H1 (cell line): ENCODE measurements at regions not wholly inside any gene's neighbourhood (a gene's known extent, or its start where the extent isn't known, plus 50 kb on each side); places are given as distances from the start of the nearest gene placed in this dataset.

Experiments used
- CTCF ChIA-PET: fragments of 300-600 bp; sonication (Branson Sonifier 250); formaldehyde crosslinking; loops from one replicate; lab custom pipeline; 2021; ENCODE audit not compliant: partially characterized antibody; lab: Charles Lee
- POLR2A ChIA-PET: fragments of 300-600 bp; sonication (Branson Sonifier 250); formaldehyde crosslinking; loops from one replicate; lab custom pipeline; 2021; ENCODE audit warnings: inconsistent platforms; ENCODE audit not compliant: partially characterized antibody; lab: Charles Lee
- DNase-seq, 2 experiments: peaks; one replicate each; pipeline versions ENCODE4 v3.0.0 to v3.0.0-alpha.2; 2010 to 2022; ENCODE audit warnings: low spot score in 2 of 2, low read depth in 1 of 2, mixed read lengths in 1 of 2
- FAIRE-seq: peaks from 2 replicates; lab custom pipeline; 2011; peaks lifted over from hg19 to GRCh38; lab: Jason Lieb, UNC
- H2AFZ ChIP-seq: 2 replicates; pipeline ENCODE4 v1.8.1; 2012; ENCODE audit warnings: low read length, inconsistent platforms
- H2AK5ac ChIP-seq: 2 replicates; pipeline ENCODE4 v1.6.1; 2013; ENCODE audit warnings: low read depth, low read length
- H2BK120ac ChIP-seq: replicated peaks from 2 replicates; pipeline ENCODE3; 2013; ENCODE audit warnings: low read depth, low read length, inconsistent platforms
- H2BK12ac ChIP-seq: 2 replicates; pipeline ENCODE4 v1.6.1; 2013; ENCODE audit warnings: low read depth, low read length
- H2BK15ac ChIP-seq: 2 replicates; pipeline ENCODE4 v1.6.1; 2013; ENCODE audit warnings: low read length
- H2BK20ac ChIP-seq: 2 replicates; pipeline ENCODE4 v1.6.1; 2013; ENCODE audit warnings: low read length
- H2BK5ac ChIP-seq: 2 replicates; pipeline ENCODE4 v1.6.1; 2013; ENCODE audit warnings: low read depth, low read length
- H3K14ac ChIP-seq: 2 replicates; pipeline ENCODE4 v1.6.1; 2013; ENCODE audit warnings: inconsistent platforms; ENCODE audit not compliant: insufficient read length
- H3K18ac ChIP-seq: 2 replicates; pipeline ENCODE4 v1.6.1; 2013; ENCODE audit warnings: low read length; ENCODE audit errors: extremely low read depth
- H3K23ac ChIP-seq: 2 replicates; pipeline ENCODE4 v1.6.1; 2013; ENCODE audit warnings: inconsistent platforms; ENCODE audit not compliant: insufficient read length
- H3K23me2 ChIP-seq: 2 replicates; pipeline ENCODE4 v1.6.1; 2013; ENCODE audit warnings: low read depth, low read length
- H3K27ac ChIP-seq: 2 replicates; pipeline ENCODE4 v1.6.1; 2011; ENCODE audit warnings: low read depth, low read length, inconsistent platforms
- H3K27me3 ChIP-seq, 4 experiments: replicated peaks in 1 of 4; 1 replicate in 1 of 4; 2 replicates in 3 of 4; pipeline versions ENCODE4 v1.6.1 to v1.8.1; 2011 to 2013; ENCODE audit warnings: low read length in 3 of 4, mild to moderate bottlenecking in 3 of 4, inconsistent platforms in 2 of 4, mixed read lengths in 2 of 4, moderate library complexity in 1 of 4; ENCODE audit not compliant: control insufficient read depth in 3 of 4, insufficient read depth in 3 of 4; ENCODE audit errors: extremely low read depth in 1 of 4
- H3K36me3 ChIP-seq, 4 experiments: 2 replicates each; pipeline versions ENCODE4 v1.6.1 to v1.8.1; 2011 to 2013; ENCODE audit warnings: mild to moderate bottlenecking in 4 of 4, low read length in 3 of 4, moderate library complexity in 2 of 4, control low read depth in 1 of 4, inconsistent platforms in 1 of 4; ENCODE audit not compliant: insufficient read depth in 4 of 4, control insufficient read depth in 2 of 4
- H3K4ac ChIP-seq: replicated peaks from 2 replicates; pipeline ENCODE3; 2013; ENCODE audit warnings: low read length, low read depth, mixed read lengths, inconsistent platforms; ENCODE audit not compliant: insufficient read length
- H3K4me1 ChIP-seq, 4 experiments: replicated peaks in 1 of 4; 1 replicate in 1 of 4; 2 replicates in 3 of 4; pipeline versions ENCODE4 v1.6.1 to v1.8.1; 2011 to 2013; ENCODE audit warnings: low read length in 3 of 4, inconsistent platforms in 2 of 4, mixed read lengths in 1 of 4; ENCODE audit not compliant: insufficient read depth in 4 of 4, control insufficient read depth in 3 of 4
- H3K4me2 ChIP-seq, 2 experiments: 2 replicates each; pipeline versions ENCODE4 v1.6.1 to v1.8.1; 2011 to 2013; ENCODE audit warnings: low read depth in 2 of 2, low read length in 2 of 2, control low read depth in 1 of 2, inconsistent platforms in 1 of 2, mild to moderate bottlenecking in 1 of 2; ENCODE audit not compliant: insufficient read depth in 1 of 2
- H3K4me3 ChIP-seq, 4 experiments: fragments of 200-600, 300-600 bp in 1 of 4; sonication (generic), shearing (Covaris generic), sonication (Bioruptor Twin) in 1 of 4; 2 replicates each; pipeline versions ENCODE4 v1.5.1 to v1.8.1; 2011 to 2016; ENCODE audit warnings: low read length in 4 of 4, low read depth in 3 of 4, control low read depth in 2 of 4, inconsistent platforms in 2 of 4, mild to moderate bottlenecking in 2 of 4, mixed read lengths in 1 of 4, moderate library complexity in 1 of 4; ENCODE audit not compliant: insufficient read depth in 2 of 4; ENCODE audit errors: extremely low read depth in 1 of 4
- H3K56ac ChIP-seq: replicated peaks from 2 replicates; pipeline ENCODE3; 2013; ENCODE audit warnings: low read depth, mild to moderate bottlenecking, mixed read lengths, low read length, inconsistent platforms; ENCODE audit not compliant: insufficient read length
- H3K79me1 ChIP-seq: 2 replicates; pipeline ENCODE4 v1.6.1; 2013; ENCODE audit warnings: low read depth, low read length, control low read depth
- H3K79me2 ChIP-seq, 2 experiments: 2 replicates each; pipeline versions ENCODE4 v1.6.1 to v1.8.1; 2012 to 2013; ENCODE audit warnings: low read length in 2 of 2, mild to moderate bottlenecking in 2 of 2, inconsistent platforms in 1 of 2; ENCODE audit not compliant: insufficient read depth in 2 of 2, control insufficient read depth in 1 of 2
- H3K9ac ChIP-seq, 4 experiments: replicated peaks in 1 of 4; 1 replicate in 1 of 4; 2 replicates in 3 of 4; pipeline versions ENCODE4 v1.6.1 to v1.8.1; 2011 to 2013; ENCODE audit warnings: low read depth in 3 of 4, low read length in 3 of 4, control low read depth in 2 of 4, mild to moderate bottlenecking in 2 of 4, moderate library complexity in 2 of 4, inconsistent platforms in 1 of 4; ENCODE audit errors: extremely low read depth in 1 of 4
- H3K9me3 ChIP-seq, 2 experiments: 2 replicates each; pipeline versions ENCODE4 v1.6.1 to v1.8.1; 2012 to 2013; ENCODE audit warnings: mild to moderate bottlenecking in 2 of 2, moderate library complexity in 2 of 2, control low read depth in 1 of 2, inconsistent platforms in 1 of 2, low read depth in 1 of 2, low read length in 1 of 2, mixed read lengths in 1 of 2; ENCODE audit not compliant: insufficient read depth in 2 of 2
- H4K20me1 ChIP-seq, 2 experiments: replicated peaks in 1 of 2; 2 replicates each; pipeline versions ENCODE3 to v1.8.1; 2011 to 2013; ENCODE audit warnings: inconsistent platforms in 2 of 2, low read length in 2 of 2, mild to moderate bottlenecking in 1 of 2; ENCODE audit not compliant: insufficient read depth in 2 of 2, control insufficient read depth in 1 of 2
- H4K5ac ChIP-seq: 2 replicates; pipeline ENCODE4 v1.6.1; 2013; ENCODE audit warnings: low read length, low read depth, mixed read lengths, inconsistent platforms; ENCODE audit not compliant: insufficient read length
- H4K8ac ChIP-seq: 2 replicates; pipeline ENCODE4 v1.8.0; 2013; ENCODE audit warnings: mild to moderate bottlenecking, moderate library complexity, low read length, inconsistent platforms; ENCODE audit not compliant: insufficient read depth; ENCODE audit errors: extremely low read depth
- H4K91ac ChIP-seq: replicated peaks from 2 replicates; pipeline ENCODE3; 2013; ENCODE audit warnings: low read length, mixed read lengths, inconsistent platforms; ENCODE audit not compliant: insufficient read length
- E2F6 ChIP-seq: IDR thresholded peaks from 2 replicates; pipeline ENCODE4 v1.6.1; 2012; ENCODE audit warnings: inconsistent platforms
- HDAC2 ChIP-seq, 2 experiments: fragments of 300-600 bp in 1 of 2; sonication (generic) in 1 of 2; IDR thresholded peaks; 2 replicates each; pipeline ENCODE4 v1.6.1; 2011 to 2012; ENCODE audit warnings: low read depth in 2 of 2, low read length in 2 of 2, mild to moderate bottlenecking in 2 of 2, moderate library complexity in 2 of 2, borderline replicate concordance in 1 of 2, inconsistent platforms in 1 of 2
- MAX ChIP-seq: IDR thresholded peaks from 2 replicates; pipeline ENCODE4 v1.6.1; 2012; ENCODE audit warnings: inconsistent platforms
- SAP30 ChIP-seq: fragments of 300-600 bp; sonication (generic); IDR thresholded peaks from 2 replicates; pipeline ENCODE4 v1.7.1; 2012; ENCODE audit warnings: low read length, moderate library complexity, mild to moderate bottlenecking, inconsistent platforms; ENCODE audit not compliant: insufficient read depth, insufficient replicate concordance
- WGBS, 2 experiments: shearing (Covaris generic) in 1 of 2; methylation state at CpG; one replicate each; pipeline versions ENCODE4 v1.1.6 to v1.1.7; 2013 to 2015; ENCODE audit warnings: low lambda C conversion rate in 2 of 2, mixed read lengths in 2 of 2, inconsistent platforms in 1 of 2, low coverage in 1 of 2, missing lambda C conversion rate in 1 of 2; ENCODE audit not compliant: insufficient replicate concordance in 2 of 2, insufficient coverage in 1 of 2, insufficient read length in 1 of 2; ENCODE audit errors: extremely low coverage in 1 of 2, missing lambda C conversion rate in 1 of 2; 5-methylcytosine and 5-hydroxymethylcytosine counted together
- TF ChIP-seq, protein P1 (sequence below): IDR thresholded peaks from 2 replicates; pipeline ENCODE4 v1.6.1; 2012; ENCODE audit warnings: low read length, inconsistent platforms

- DNase-seq (no peak), FAIRE-seq (no peak)
- H3K23me2 ChIP-seq: no peaks in the 10 kb centered on the region
- H3K4ac ChIP-seq: no peak overlapping the region
- H3K4me2 ChIP-seq: no peak overlapping the region
- H3K36me3 ChIP-seq: no peaks in the 10 kb centered on the region
- no peak overlapping the region for H2BK12ac ChIP-seq
- no peak overlapping the region for H2AFZ ChIP-seq
- H3K4me3 ChIP-seq: no peak overlapping the region
- no peaks in the 10 kb centered on the region for H3K79me1 ChIP-seq
- 87% methylated on average over 3 of the region's 3 CpGs; no CpG with 5 or more reads in 1 of the 2 experiments for WGBS, 2 experiments
- CTCF ChIA-PET: interaction anchor here (0.6 to 11.8 kb wide), 27 partner anchors 10 to 491 kb away, joined by 3 to 149 read pairs (median 5); no protein-coding TSS in a partner anchor
- POLR2A ChIA-PET: no interaction called here
- no peak overlapping the region for H3K18ac ChIP-seq
- H4K8ac ChIP-seq: no peak overlapping the region
- H4K5ac ChIP-seq: no peak overlapping the region
- no peak overlapping the region for H2BK120ac ChIP-seq
- no peaks in the 10 kb centered on the region for H3K9me3 ChIP-seq
- no peak overlapping the region for H2BK5ac ChIP-seq
- H2BK20ac ChIP-seq: no peak overlapping the region
- no peak overlapping the region for H2BK15ac ChIP-seq
- H3K14ac ChIP-seq: no peak overlapping the region
- H3K27ac ChIP-seq: no peak overlapping the region
- no peaks in the 10 kb centered on the region for H3K4me1 ChIP-seq
- no peaks in the 10 kb centered on the region for H3K79me2 ChIP-seq
- H4K91ac ChIP-seq: no peak overlapping the region
- H2AK5ac ChIP-seq: no peak overlapping the region
- no peaks in the 10 kb centered on the region for H3K27me3 ChIP-seq
- H3K9ac ChIP-seq: no peak overlapping the region
- H3K23ac ChIP-seq: no peak overlapping the region
- H4K20me1 ChIP-seq: no peaks in the 10 kb centered on the region
- H3K56ac ChIP-seq: no peak overlapping the region
- no peak for TF ChIP-seq E2F6
- no peak for TF ChIP-seq HDAC2 (IDR thresholded peaks at IDR 0.05; ENCODE audit: borderline replicate concordance in 1 of 2, low read depth in 2 of 2, low read length in 2 of 2)
- TF ChIP-seq, protein P1, sequence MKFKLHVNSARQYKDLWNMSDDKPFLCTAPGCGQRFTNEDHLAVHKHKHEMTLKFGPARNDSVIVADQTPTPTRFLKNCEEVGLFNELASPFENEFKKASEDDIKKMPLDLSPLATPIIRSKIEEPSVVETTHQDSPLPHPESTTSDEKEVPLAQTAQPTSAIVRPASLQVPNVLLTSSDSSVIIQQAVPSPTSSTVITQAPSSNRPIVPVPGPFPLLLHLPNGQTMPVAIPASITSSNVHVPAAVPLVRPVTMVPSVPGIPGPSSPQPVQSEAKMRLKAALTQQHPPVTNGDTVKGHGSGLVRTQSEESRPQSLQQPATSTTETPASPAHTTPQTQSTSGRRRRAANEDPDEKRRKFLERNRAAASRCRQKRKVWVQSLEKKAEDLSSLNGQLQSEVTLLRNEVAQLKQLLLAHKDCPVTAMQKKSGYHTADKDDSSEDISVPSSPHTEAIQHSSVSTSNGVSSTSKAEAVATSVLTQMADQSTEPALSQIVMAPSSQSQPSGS: no peak
- no peak for TF ChIP-seq SAP30
- no peak for TF ChIP-seq MAX
These were observed 72.6 kb upstream of the PAK5 start for GRCh38 chr20:9911519-9911918.
